ENCODE measurements at regions not wholly inside any gene's neighbourhood (a gene's known extent, or its start where the extent isn't known, plus 50 kb on each side); places are given as distances from the start of the nearest gene placed in this dataset.

- no peak for DNase-seq (ENCODE audit: low spot score)
- no peak overlapping the region for H3K4me3 ChIP-seq (ENCODE audit: low read depth in 1 of 3, low read length in 3 of 3)
- H3K9ac ChIP-seq (ENCODE audit: low read depth in 1 of 2, low read length in 2 of 2) = no peak overlapping the region
These were observed 114.2 kb downstream of the BRMS1L start for GRCh38 chr14:35940291-35940690.

GRCh38 chr14:35938770-35939169 lies 112.6 kb downstream of the BRMS1L start:
- DNase-seq (ENCODE audit: low spot score) = no peak

More at GRCh38 chr14:35940291-35940690, 114.2 kb downstream of the BRMS1L start:
- TF ChIP-seq RXRA (IDR thresholded peaks at IDR 0.05) (no peak), JUND (IDR thresholded peaks at IDR 0.05) (no peak), HNF4G (IDR thresholded peaks at IDR 0.05) (no peak), GABPA (IDR thresholded peaks at IDR 0.05 in 1 of 2, conservative IDR thresholded peaks at IDR 0.05 in 1 of 2) (no peak), FOXA1 (IDR thresholded peaks at IDR 0.05) (no peak), MAX (IDR thresholded peaks at IDR 0.05) (no peak), REST (IDR thresholded peaks at IDR 0.05) (no peak), FOXA2 (IDR thresholded peaks at IDR 0.05) (no peak), SP1 (IDR thresholded peaks at IDR 0.05) (no peak), YY1 (IDR thresholded peaks at IDR 0.05) (no peak), NR2F2 (IDR thresholded peaks at IDR 0.05) (no peak), TAF1 (conservative IDR thresholded peaks at IDR 0.05) (no peak), ATF3 (IDR thresholded peaks at IDR 0.05) (no peak), HNF4A (conservative IDR thresholded peaks at IDR 0.05) (no peak), EGR1 (IDR thresholded peaks at IDR 0.05; ENCODE audit: low read depth in 2 of 2) (no peak), RAD21 (IDR thresholded peaks at IDR 0.05) (no peak)
- H3K27ac ChIP-seq (ENCODE audit: low read depth in 1 of 2, low read length in 2 of 2) = no peak overlapping the region
- no peaks in the 10 kb centered on the region for H3K9me3 ChIP-seq (ENCODE audit: control insufficient read depth in 4 of 4, low read length in 3 of 4)
- H3K27me3 ChIP-seq (ENCODE audit: control insufficient read depth in 4 of 4, insufficient read depth in 4 of 4, low read length in 3 of 4) = peaks cover 0 to 8% (median 0%) of the 10 kb centered on the region in 4 donors
- 51% methylated on average over 4 of the region's 4 CpGs for WGBS
- H3K4me1 ChIP-seq (ENCODE audit: control insufficient read depth in 4 of 4, insufficient read depth in 4 of 4, low read length in 3 of 4) = no peaks in the 10 kb centered on the region
- no peaks in the 10 kb centered on the region for H3K36me3 ChIP-seq (ENCODE audit: control insufficient read depth in 4 of 4, insufficient read depth in 3 of 4, low read depth in 1 of 4, low read length in 3 of 4)

GRCh38 chr14:35934499-35934898 lies 108.4 kb downstream of the BRMS1L start:
- DNase-seq (ENCODE audit: low spot score) = no peak
- Histone ChIP-seq H3K36me3 (ENCODE audit: control insufficient read depth in 4 of 4, insufficient read depth in 3 of 4, low read depth in 1 of 4, low read length in 3 of 4) (no peaks in the 10 kb centered on the region), H3K4me1 (ENCODE audit: control insufficient read depth in 4 of 4, insufficient read depth in 4 of 4, low read length in 3 of 4) (no peaks in the 10 kb centered on the region), H3K27ac (ENCODE audit: low read depth in 1 of 2, low read length in 2 of 2) (no peak overlapping the region), H3K4me3 (ENCODE audit: low read depth in 1 of 3, low read length in 3 of 3) (no peak overlapping the region), H3K9ac (ENCODE audit: low read depth in 1 of 2, low read length in 2 of 2) (no peak overlapping the region), H3K27me3 (ENCODE audit: control insufficient read depth in 4 of 4, insufficient read depth in 4 of 4, low read length in 3 of 4) (peaks cover 0 to 5% (median 0%) of the 10 kb centered on the region in 4 donors), H3K9me3 (ENCODE audit: control insufficient read depth in 4 of 4, low read length in 3 of 4) (no peaks in the 10 kb centered on the region)
- 53% methylated on average over 2 of the region's 2 CpGs for WGBS
- TF ChIP-seq ATF3 (IDR thresholded peaks at IDR 0.05) = no peak
- TF ChIP-seq EGR1 (IDR thresholded peaks at IDR 0.05; ENCODE audit: low read depth in 2 of 2) = no peak
- TF ChIP-seq MAX (IDR thresholded peaks at IDR 0.05) = no peak
- TF ChIP-seq HNF4A (conservative IDR thresholded peaks at IDR 0.05) = no peak
- no peak for TF ChIP-seq TAF1 (conservative IDR thresholded peaks at IDR 0.05)
- TF ChIP-seq YY1 (IDR thresholded peaks at IDR 0.05) = no peak
- no peak for TF ChIP-seq JUND (IDR thresholded peaks at IDR 0.05)
- no peak for TF ChIP-seq ZBTB33 (IDR thresholded peaks at IDR 0.05)
- no peak for TF ChIP-seq RAD21 (IDR thresholded peaks at IDR 0.05)
- no peak for TF ChIP-seq CTCF (IDR thresholded peaks at IDR 0.05; ENCODE audit: low read depth, low read length, missing input control)

More at GRCh38 chr14:35938770-35939169, 112.6 kb downstream of the BRMS1L start:
- TF ChIP-seq RAD21 (IDR thresholded peaks at IDR 0.05) (no peak), YY1 (IDR thresholded peaks at IDR 0.05) (no peak), NR2F2 (IDR thresholded peaks at IDR 0.05) (no peak), RXRA (IDR thresholded peaks at IDR 0.05) (no peak), HNF4A (conservative IDR thresholded peaks at IDR 0.05) (no peak)
- Histone ChIP-seq H3K27ac (ENCODE audit: low read depth in 1 of 2, low read length in 2 of 2) (no peak overlapping the region), H3K36me3 (ENCODE audit: control insufficient read depth in 4 of 4, insufficient read depth in 3 of 4, low read depth in 1 of 4, low read length in 3 of 4) (no peaks in the 10 kb centered on the region), H3K27me3 (ENCODE audit: control insufficient read depth in 4 of 4, insufficient read depth in 4 of 4, low read length in 3 of 4) (peaks cover 0 to 5% (median 0%) of the 10 kb centered on the region in 4 donors), H3K9ac (ENCODE audit: low read depth in 1 of 2, low read length in 2 of 2) (no peak overlapping the region), H3K9me3 (ENCODE audit: control insufficient read depth in 4 of 4, low read length in 3 of 4) (no peaks in the 10 kb centered on the region), H3K4me3 (ENCODE audit: low read depth in 1 of 3, low read length in 3 of 3) (no peak overlapping the region), H3K4me1 (ENCODE audit: control insufficient read depth in 4 of 4, insufficient read depth in 4 of 4, low read length in 3 of 4) (no peaks in the 10 kb centered on the region)
- WGBS = 48% methylated on average over 2 of the region's 2 CpGs
